Trophoblast cell (in vitro differentiated cells and primary cell): ENCODE measurements at regions not wholly inside any gene's neighbourhood (a gene's known extent, or its start where the extent isn't known, plus 50 kb on each side); places are given as distances from the start of the nearest gene placed in this dataset.
"Not testable (repeated sequence)": the region's sequence is repeated elsewhere in the genome, so short reads cannot be mapped to it uniquely, and the experiment has no call there.

ENCODE experiments used
- DNase-seq, 2 donors: peaks; one replicate each; pipeline ENCODE4 v3.0.0-alpha.2; 2016
- H2AFZ ChIP-seq: 2 replicates; pipeline ENCODE4 v1.6.1; 2013; ENCODE audit warnings: low read length, moderate library complexity, mild to moderate bottlenecking; ENCODE audit not compliant: insufficient read depth, poor library complexity
- H2AK5ac ChIP-seq: 2 replicates; pipeline ENCODE4 v1.6.1; 2013; ENCODE audit warnings: mild to moderate bottlenecking, low read length
- H2BK120ac ChIP-seq: 2 replicates; pipeline ENCODE4 v1.6.1; 2013; ENCODE audit warnings: low read length, mild to moderate bottlenecking, moderate library complexity; ENCODE audit not compliant: insufficient read depth, poor library complexity
- H2BK12ac ChIP-seq: 2 replicates; pipeline ENCODE4 v1.6.1; 2013; ENCODE audit warnings: mild to moderate bottlenecking, low read length, moderate library complexity
- H2BK5ac ChIP-seq: 2 replicates; pipeline ENCODE4 v1.6.1; 2013; ENCODE audit warnings: low read length, low read depth, moderate library complexity, mild to moderate bottlenecking; ENCODE audit not compliant: poor library complexity
- H3K14ac ChIP-seq: 2 replicates; pipeline ENCODE4 v1.6.1; 2013; ENCODE audit warnings: mild to moderate bottlenecking, low read length
- H3K18ac ChIP-seq: 2 replicates; pipeline ENCODE4 v1.6.1; 2013; ENCODE audit warnings: mild to moderate bottlenecking, low read length
- H3K23ac ChIP-seq: 2 replicates; pipeline ENCODE4 v1.6.1; 2013; ENCODE audit warnings: low read length
- H3K27ac ChIP-seq: 2 replicates; pipeline ENCODE4 v1.5.1; 2013; ENCODE audit warnings: low read depth, mild to moderate bottlenecking, inconsistent platforms, low read length, moderate library complexity
- H3K27me3 ChIP-seq: 2 replicates; pipeline ENCODE4 v1.6.1; 2013; ENCODE audit warnings: inconsistent platforms, mild to moderate bottlenecking, low read length, moderate library complexity; ENCODE audit not compliant: insufficient read depth
- H3K36me3 ChIP-seq, 2 experiments: 1 replicate in 1 of 2; 2 replicates in 1 of 2; pipeline ENCODE4 v1.6.1; 2013; ENCODE audit warnings: low read length in 2 of 2, mild to moderate bottlenecking in 2 of 2, moderate library complexity in 1 of 2; ENCODE audit not compliant: insufficient read depth in 2 of 2, control insufficient read depth in 1 of 2
- H3K4ac ChIP-seq: 2 replicates; pipeline ENCODE4 v1.6.1; 2013; ENCODE audit warnings: low read depth, mild to moderate bottlenecking, low read length, moderate library complexity
- H3K4me1 ChIP-seq, 2 experiments: 1 replicate in 1 of 2; 2 replicates in 1 of 2; pipeline ENCODE4 v1.6.1; 2013; ENCODE audit warnings: low read length in 2 of 2, mild to moderate bottlenecking in 2 of 2, moderate library complexity in 1 of 2; ENCODE audit not compliant: insufficient read depth in 2 of 2, control insufficient read depth in 1 of 2
- H3K4me2 ChIP-seq: 2 replicates; pipeline ENCODE4 v1.6.1; 2013; ENCODE audit warnings: inconsistent platforms, mild to moderate bottlenecking, low read length, moderate library complexity
- H3K4me3 ChIP-seq: 2 replicates; pipeline ENCODE4 v1.5.1; 2013; ENCODE audit warnings: mild to moderate bottlenecking, low read depth, low read length, inconsistent platforms
- H3K79me1 ChIP-seq: one replicate; pipeline ENCODE4 v1.6.1; 2013; ENCODE audit warnings: low read length
- H3K79me2 ChIP-seq: 2 replicates; pipeline ENCODE4 v1.6.1; 2013; ENCODE audit warnings: low read length, mild to moderate bottlenecking; ENCODE audit not compliant: control insufficient read depth, insufficient read depth, poor library complexity
- H3K9ac ChIP-seq: 2 replicates; pipeline ENCODE4 v1.6.1; 2013; ENCODE audit warnings: mild to moderate bottlenecking, low read length
- H3K9me3 ChIP-seq: 2 replicates; pipeline ENCODE4 v1.6.1; 2013; ENCODE audit warnings: low read depth, mild to moderate bottlenecking, control low read depth, inconsistent platforms, low read length; ENCODE audit not compliant: insufficient read depth
- H4K12ac ChIP-seq: 2 replicates; pipeline ENCODE4 v1.6.1; 2013; ENCODE audit warnings: low read depth, mild to moderate bottlenecking, low read length, moderate library complexity
- H4K8ac ChIP-seq: 2 replicates; pipeline ENCODE4 v1.6.1; 2013; ENCODE audit warnings: low read depth, mild to moderate bottlenecking, low read length, moderate library complexity
- H4K91ac ChIP-seq: one replicate; pipeline ENCODE4 v1.6.1; 2013; ENCODE audit warnings: low read depth, mild to moderate bottlenecking, low read length, moderate library complexity
- WGBS: extraction: QIAGEN DNeasy Blood & Tissue Kit; methylation state at CpG from one replicate; pipeline ENCODE4 v1.1.7; 2013; ENCODE audit warnings: missing lambda C conversion rate; ENCODE audit not compliant: insufficient read length, insufficient coverage; ENCODE audit errors: extremely low coverage; 5-methylcytosine and 5-hydroxymethylcytosine counted together

GRCh38 chr20:54922636-54923035 is 447.2 kb downstream of the DOK5 start:
- Histone ChIP-seq H3K27me3 (no peaks in the 10 kb centered on the region), H3K9me3 (no peaks in the 10 kb centered on the region), H3K4ac (no peak overlapping the region), H3K79me2 (no peaks in the 10 kb centered on the region), H3K18ac (no peak overlapping the region), H3K9ac (no peak overlapping the region), H2BK120ac (no peak overlapping the region), H3K23ac (no peak overlapping the region), H3K14ac (no peak overlapping the region), H3K4me1 (no peaks in the 10 kb centered on the region), H3K27ac (no peak overlapping the region), H3K79me1 (no peaks in the 10 kb centered on the region), H2BK5ac (no peak overlapping the region), H4K12ac (no peak overlapping the region), H3K36me3 (no peaks in the 10 kb centered on the region), H4K91ac (no peak overlapping the region), H2BK12ac (no peak overlapping the region), H3K4me2 (no peak overlapping the region), H3K4me3 (no peak overlapping the region), H4K8ac (no peak overlapping the region), H2AFZ (no peak overlapping the region), H2AK5ac (no peak overlapping the region)
- DNase-seq: no peak
- WGBS: no CpG with 5 or more reads among the region's 4 CpGs

- no peak overlapping the region for H3K4ac ChIP-seq
- H2BK5ac ChIP-seq: no peak overlapping the region
- H3K18ac ChIP-seq: no peak overlapping the region
- no peak overlapping the region for H3K27ac ChIP-seq
- no peaks in the 10 kb centered on the region for H3K27me3 ChIP-seq
- WGBS: no CpG with 5 or more reads among the region's 1 CpG
- no peak overlapping the region for H2AFZ ChIP-seq
- H3K23ac ChIP-seq: no peak overlapping the region
- DNase-seq: no peak
- no peaks in the 10 kb centered on the region for H3K9me3 ChIP-seq
- no peak overlapping the region for H4K8ac ChIP-seq
- no peaks in the 10 kb centered on the region for H3K79me2 ChIP-seq
- no peaks in the 10 kb centered on the region for H3K79me1 ChIP-seq
- no peak overlapping the region for H3K4me2 ChIP-seq
- no peak overlapping the region for H4K91ac ChIP-seq
- no peak overlapping the region for H2AK5ac ChIP-seq
- H3K14ac ChIP-seq: no peak overlapping the region
- H2BK12ac ChIP-seq: no peak overlapping the region
- H4K12ac ChIP-seq: no peak overlapping the region
- no peak overlapping the region for H3K4me3 ChIP-seq
- H2BK120ac ChIP-seq: no peak overlapping the region
- H3K9ac ChIP-seq: no peak overlapping the region
- no peaks in the 10 kb centered on the region for H3K4me1 ChIP-seq
- no peaks in the 10 kb centered on the region for H3K36me3 ChIP-seq
Measured at GRCh38 chr20:54922096-54922495, 446.7 kb downstream of the DOK5 start.

GRCh38 chr20:54920491-54920890 is 445.1 kb downstream of the DOK5 start:
- H3K4me2 ChIP-seq: no peak overlapping the region
- H3K4me3 ChIP-seq: no peak overlapping the region
- H4K91ac ChIP-seq: no peak overlapping the region
- H4K12ac ChIP-seq: no peak overlapping the region
- H2BK5ac ChIP-seq: no peak overlapping the region
- no peak for DNase-seq
- H3K27me3 ChIP-seq: no peaks in the 10 kb centered on the region
- no peaks in the 10 kb centered on the region for H3K79me1 ChIP-seq
- H3K23ac ChIP-seq: no peak overlapping the region
- no peak overlapping the region for H3K9ac ChIP-seq
- H2BK12ac ChIP-seq: no peak overlapping the region
- WGBS: no CpG with 5 or more reads among the region's 5 CpGs
- H4K8ac ChIP-seq: no peak overlapping the region
- no peak overlapping the region for H3K14ac ChIP-seq
- H2AFZ ChIP-seq: no peak overlapping the region
- H3K36me3 ChIP-seq: no peaks in the 10 kb centered on the region
- H2BK120ac ChIP-seq: no peak overlapping the region
- no peaks in the 10 kb centered on the region for H3K4me1 ChIP-seq
- H3K9me3 ChIP-seq: no peaks in the 10 kb centered on the region
- H3K18ac ChIP-seq: no peak overlapping the region
- H3K79me2 ChIP-seq: no peaks in the 10 kb centered on the region
- no peak overlapping the region for H3K27ac ChIP-seq
- no peak overlapping the region for H2AK5ac ChIP-seq
- H3K4ac ChIP-seq: no peak overlapping the region

GRCh38 chr20:54918993-54919392 is 443.6 kb downstream of the DOK5 start:
- H2AFZ ChIP-seq, H3K18ac ChIP-seq, H2BK120ac ChIP-seq, H3K36me3 ChIP-seq, H3K4ac ChIP-seq, H3K27ac ChIP-seq, H2BK5ac ChIP-seq, H2AK5ac ChIP-seq, H3K79me1 ChIP-seq, DNase-seq, H3K9me3 ChIP-seq, H3K14ac ChIP-seq, H3K23ac ChIP-seq, H3K79me2 ChIP-seq, H2BK12ac ChIP-seq, H3K4me2 ChIP-seq, H3K9ac ChIP-seq, H3K4me1 ChIP-seq, H3K27me3 ChIP-seq, H3K4me3 ChIP-seq, H4K91ac ChIP-seq, H4K12ac ChIP-seq, H4K8ac ChIP-seq: not testable (repeated sequence)
- WGBS: no CpG with 5 or more reads among the region's 19 CpGs
